Osteoblast (primary cell): ENCODE measurements at regions not wholly inside any gene's neighbourhood (a gene's known extent, or its start where the extent isn't known, plus 50 kb on each side); places are given as distances from the start of the nearest gene placed in this dataset.

Source experiments
- DNase-seq: peaks from one replicate; pipeline ENCODE4 v3.0.0; 2011; ENCODE audit warnings: low spot score, mixed read lengths; ENCODE audit not compliant: insufficient read length; ENCODE audit errors: missing footprints
- H2AFZ ChIP-seq: 2 replicates; pipeline ENCODE4 v1.6.0; 2011; ENCODE audit warnings: mild to moderate bottlenecking, low read length
- H3K27ac ChIP-seq: 2 replicates; pipeline ENCODE4 v1.5.1; 2011; ENCODE audit warnings: mild to moderate bottlenecking, low read depth, low read length, moderate library complexity
- H3K27me3 ChIP-seq: 2 replicates; pipeline ENCODE4 v1.6.0; 2012; ENCODE audit warnings: mild to moderate bottlenecking, control low read depth, inconsistent platforms, low read length, moderate library complexity; ENCODE audit not compliant: insufficient read depth
- H3K36me3 ChIP-seq: 2 replicates; pipeline ENCODE4 v1.5.1; 2011; ENCODE audit warnings: mild to moderate bottlenecking, low read length, control low read depth, moderate library complexity; ENCODE audit not compliant: insufficient read depth
- H3K4me1 ChIP-seq: 2 replicates; pipeline ENCODE4 v1.5.1; 2011; ENCODE audit warnings: mild to moderate bottlenecking, low read length, control low read depth, moderate library complexity; ENCODE audit not compliant: insufficient read depth
- H3K4me2 ChIP-seq: 2 replicates; pipeline ENCODE4 v1.6.0; 2011; ENCODE audit warnings: mild to moderate bottlenecking, low read length; ENCODE audit not compliant: insufficient read depth
- H3K4me3 ChIP-seq: fragments of 200-600 bp; sonication (generic); 3 replicates; pipeline ENCODE4 v1.5.1; 2012; ENCODE audit warnings: mild to moderate bottlenecking, low read length, inconsistent platforms; ENCODE audit not compliant: insufficient read depth
- H3K79me2 ChIP-seq: 2 replicates; pipeline ENCODE4 v1.6.0; 2012; ENCODE audit warnings: mild to moderate bottlenecking, low read length, control low read depth, inconsistent platforms; ENCODE audit not compliant: insufficient read depth
- H3K9me3 ChIP-seq: 2 replicates; pipeline ENCODE4 v1.5.1; 2011; ENCODE audit warnings: low read depth, low read length, control low read depth
- H4K20me1 ChIP-seq: 2 replicates; pipeline ENCODE4 v1.6.0; 2012; ENCODE audit warnings: mild to moderate bottlenecking, low read length, control low read depth; ENCODE audit not compliant: insufficient read depth
- TF ChIP-seq, protein P1 (sequence below): IDR thresholded peaks from 2 replicates; pipeline ENCODE4 v1.5.1; 2011; ENCODE audit warnings: mild to moderate bottlenecking, low read depth, low read length, moderate library complexity; ENCODE audit errors: extremely low read depth

DNA sequence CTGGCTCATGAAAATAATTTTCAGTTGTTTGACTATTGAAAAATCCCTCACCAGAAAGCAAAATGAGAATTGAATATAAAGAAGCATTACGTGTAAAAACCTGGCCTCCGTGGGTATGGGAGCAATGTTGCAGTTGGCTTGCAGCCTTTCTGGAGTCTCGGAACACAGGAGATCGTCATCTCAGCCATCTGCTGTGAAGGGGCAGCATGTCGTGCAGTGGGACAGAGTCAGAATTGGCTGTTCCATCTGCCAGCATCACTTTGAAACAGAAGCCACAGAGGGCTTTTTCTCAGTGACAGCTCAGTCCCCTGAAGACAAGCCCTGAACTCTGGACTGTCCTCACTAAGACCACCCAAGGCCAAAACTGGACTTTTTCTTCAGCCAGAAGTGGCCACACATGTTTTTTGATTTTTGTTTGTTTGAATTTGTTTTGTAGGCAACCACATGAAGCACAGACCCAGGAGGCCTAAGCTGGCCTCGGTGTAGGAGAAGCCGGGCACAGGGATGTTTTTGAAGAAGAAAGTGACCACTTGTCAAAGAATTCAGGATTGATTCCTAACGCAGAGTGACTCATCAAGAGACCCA is 170.8 kb upstream of the DYRK2 start:
- H3K4me1 ChIP-seq, result no peaks in the 10 kb centered on the region
- H2AFZ ChIP-seq, result no peak overlapping the region
- H3K27me3 ChIP-seq, result no peaks in the 10 kb centered on the region
- no peak for DNase-seq
- TF ChIP-seq, protein P1, sequence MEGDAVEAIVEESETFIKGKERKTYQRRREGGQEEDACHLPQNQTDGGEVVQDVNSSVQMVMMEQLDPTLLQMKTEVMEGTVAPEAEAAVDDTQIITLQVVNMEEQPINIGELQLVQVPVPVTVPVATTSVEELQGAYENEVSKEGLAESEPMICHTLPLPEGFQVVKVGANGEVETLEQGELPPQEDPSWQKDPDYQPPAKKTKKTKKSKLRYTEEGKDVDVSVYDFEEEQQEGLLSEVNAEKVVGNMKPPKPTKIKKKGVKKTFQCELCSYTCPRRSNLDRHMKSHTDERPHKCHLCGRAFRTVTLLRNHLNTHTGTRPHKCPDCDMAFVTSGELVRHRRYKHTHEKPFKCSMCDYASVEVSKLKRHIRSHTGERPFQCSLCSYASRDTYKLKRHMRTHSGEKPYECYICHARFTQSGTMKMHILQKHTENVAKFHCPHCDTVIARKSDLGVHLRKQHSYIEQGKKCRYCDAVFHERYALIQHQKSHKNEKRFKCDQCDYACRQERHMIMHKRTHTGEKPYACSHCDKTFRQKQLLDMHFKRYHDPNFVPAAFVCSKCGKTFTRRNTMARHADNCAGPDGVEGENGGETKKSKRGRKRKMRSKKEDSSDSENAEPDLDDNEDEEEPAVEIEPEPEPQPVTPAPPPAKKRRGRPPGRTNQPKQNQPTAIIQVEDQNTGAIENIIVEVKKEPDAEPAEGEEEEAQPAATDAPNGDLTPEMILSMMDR, result no peak
- no peak overlapping the region for H3K27ac ChIP-seq
- no peaks in the 10 kb centered on the region for H3K9me3 ChIP-seq
- no peak overlapping the region for H3K4me3 ChIP-seq
- H3K36me3 ChIP-seq, result no peaks in the 10 kb centered on the region
- no peaks in the 10 kb centered on the region for H3K79me2 ChIP-seq
- H3K4me2 ChIP-seq, result no peak overlapping the region
- no peaks in the 10 kb centered on the region for H4K20me1 ChIP-seq

GRCh38 chr12:67482751-67483661 is 165.5 kb upstream of the DYRK2 start:
- Histone ChIP-seq H3K27me3 (no peaks in the 10 kb centered on the region), H3K4me2 (no peak overlapping the region), H4K20me1 (no peaks in the 10 kb centered on the region), H2AFZ (no peak overlapping the region), H3K36me3 (no peaks in the 10 kb centered on the region), H3K4me3 (no peak overlapping the region), H3K79me2 (no peaks in the 10 kb centered on the region), H3K27ac (no peak overlapping the region), H3K4me1 (no peaks in the 10 kb centered on the region), H3K9me3 (peaks cover 3% of the 10 kb centered on the region)
- TF ChIP-seq, protein P1, result no peak
- DNase-seq, result peak; percentile 73

GRCh38 chr12:67483871-67484554 is 164.5 kb upstream of the DYRK2 start:
- Histone ChIP-seq H4K20me1 (no peaks in the 10 kb centered on the region), H3K36me3 (no peaks in the 10 kb centered on the region), H3K27me3 (no peaks in the 10 kb centered on the region), H3K9me3 (peaks cover 6% of the 10 kb centered on the region), H3K4me2 (no peak overlapping the region), H3K27ac (no peak overlapping the region), H3K4me1 (no peaks in the 10 kb centered on the region), H3K79me2 (no peaks in the 10 kb centered on the region), H3K4me3 (no peak overlapping the region), H2AFZ (no peak overlapping the region)
- TF ChIP-seq, protein P1, result no peak
- peak; percentile 43 for DNase-seq
